Midbrain (tissue), 1 donor: ENCODE measurements at regions not wholly inside any gene's neighbourhood (a gene's known extent, or its start where the extent isn't known, plus 50 kb on each side); places are given as distances from the start of the nearest gene placed in this dataset.
"Not testable (repeated sequence)": the region's sequence is repeated elsewhere in the genome, so short reads cannot be mapped to it uniquely, and the experiment has no call there.

Source experiments
- DNase-seq: peaks from one replicate; lab custom pipeline; 2025; lab: John Stamatoyannopoulos, UW

GRCh38 chr16:22436823-22437652 lies 62.6 kb upstream of the CDR2 start:
- DNase-seq: peak; percentile 69

- DNase-seq: not testable (repeated sequence)
Observed at GRCh38 chr16:22436326-22436822, 62.0 kb upstream of the CDR2 start.

- DNase-seq: not testable (repeated sequence)
Observed at GRCh38 chr16:22431314-22431713, 56.9 kb upstream of the CDR2 start.

GRCh38 chr16:22428654-22429053 lies 54.2 kb upstream of the CDR2 start:
- DNase-seq: no peak

- no peak for DNase-seq
Observed at GRCh38 chr16:22427556-22427955, 53.1 kb upstream of the CDR2 start.

GRCh38 chr16:22425847-22426246 lies 51.4 kb upstream of the CDR2 start:
- no peak for DNase-seq

- DNase-seq: no peak
Observed at GRCh38 chr16:22425036-22425801, 50.8 kb upstream of the CDR2 start.

- DNase-seq: peak; percentile 32
Observed at GRCh38 chr16:22424161-22424937, 49.9 kb upstream of the CDR2 start.
